ENCODE measurements at regions not wholly inside any gene's neighbourhood (a gene's known extent, or its start where the extent isn't known, plus 50 kb on each side); places are given as distances from the start of the nearest gene placed in this dataset.

DNA sequence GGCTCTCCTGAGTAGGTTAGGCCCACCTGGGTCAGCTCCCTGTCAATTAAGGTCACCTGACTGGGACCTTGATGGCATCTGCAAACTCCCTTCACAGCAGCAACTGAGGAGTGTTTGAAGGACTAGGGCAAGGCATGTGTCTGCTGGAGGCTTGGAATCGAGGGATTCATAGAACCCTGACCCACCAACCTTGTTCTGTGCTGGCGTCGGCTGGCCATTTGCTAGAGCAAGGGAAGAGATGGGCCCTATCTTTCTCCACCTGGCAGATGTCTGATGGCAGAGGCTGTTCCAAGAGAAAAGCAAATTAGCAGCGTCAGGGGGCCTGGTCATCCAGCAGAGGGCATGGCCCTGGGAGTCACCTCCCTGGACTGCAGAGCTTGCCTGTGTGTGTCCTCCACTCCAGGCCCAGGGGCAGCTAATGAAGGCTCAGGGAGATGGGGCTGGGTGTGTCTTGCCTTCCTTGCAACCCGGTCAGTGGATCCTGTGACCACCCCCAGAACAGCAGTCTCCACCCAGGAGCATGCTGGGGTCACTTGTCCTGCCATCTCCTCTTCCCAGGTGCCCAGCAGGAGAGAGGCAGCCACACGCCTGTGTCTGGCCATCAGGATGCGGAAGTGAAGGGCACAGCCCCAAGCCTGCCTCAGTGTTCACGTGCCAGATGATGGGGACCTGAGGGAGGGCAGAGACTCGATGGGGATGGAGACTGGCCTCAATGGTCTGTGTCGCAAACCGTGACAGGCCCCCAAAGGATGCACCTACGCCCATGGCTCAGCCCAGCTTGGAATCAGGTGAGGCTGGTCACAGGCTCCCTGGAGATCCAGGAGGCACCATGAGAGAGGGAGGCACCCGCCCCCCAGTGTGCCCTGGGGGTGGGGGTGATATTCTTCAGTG is 53.9 kb downstream of the BARX1 start:
- CTCF ChIA-PET: no interaction called here
- intact Hi-C loops (cut with micrococcal nuclease; ENCODE audit: unreplicated experiment): no loop called here

DNA sequence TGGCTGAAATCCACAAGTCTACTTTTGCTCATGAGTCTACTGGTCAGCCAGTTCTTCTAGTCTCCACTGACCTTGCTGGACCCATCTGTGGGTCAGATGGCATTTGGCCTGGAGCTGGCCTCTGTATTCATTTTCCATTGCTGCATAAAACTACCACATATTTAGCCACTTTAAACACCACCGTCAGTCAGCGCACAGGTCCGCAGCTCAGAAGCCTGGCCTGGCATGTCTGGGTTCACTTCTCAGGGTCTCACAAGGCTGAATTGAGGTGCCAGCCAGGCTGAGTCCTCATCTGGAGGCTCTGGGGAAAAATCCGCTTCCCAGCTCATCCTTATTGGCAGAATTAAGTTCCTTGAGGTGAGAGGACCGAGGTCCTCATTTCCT is 54.7 kb downstream of the BARX1 start:
- intact Hi-C loops (cut with micrococcal nuclease; ENCODE audit: unreplicated experiment): no loop called here
- POLR2A ChIA-PET (ENCODE audit: low non-redundant PET): no interaction called here
- Histone ChIP-seq H3K4me3 (ENCODE audit: low read depth, low read length, poor library complexity, severe bottlenecking) (no peak overlapping the region), H3K4me1 (ENCODE audit: insufficient read depth, low read length, poor library complexity, severe bottlenecking) (no peaks in the 10 kb centered on the region), H3K27ac (ENCODE audit: low read depth, low read length, poor library complexity, severe bottlenecking) (no peak overlapping the region), H3K36me3 (ENCODE audit: insufficient read depth, low read length, poor library complexity, severe bottlenecking) (no peaks in the 10 kb centered on the region), H3K27me3 (replicated peaks; ENCODE audit: insufficient read depth, low read depth, low read length, poor library complexity) (no peaks in the 10 kb centered on the region), H3K9me3 (ENCODE audit: low read depth, low read length, poor library complexity, severe bottlenecking) (no peaks in the 10 kb centered on the region)
- DNase-seq (ENCODE audit: low spot score): no peak
- BruUV-seq (replicated peaks): no TSS peak
- TF ChIP-seq, protein P1, sequence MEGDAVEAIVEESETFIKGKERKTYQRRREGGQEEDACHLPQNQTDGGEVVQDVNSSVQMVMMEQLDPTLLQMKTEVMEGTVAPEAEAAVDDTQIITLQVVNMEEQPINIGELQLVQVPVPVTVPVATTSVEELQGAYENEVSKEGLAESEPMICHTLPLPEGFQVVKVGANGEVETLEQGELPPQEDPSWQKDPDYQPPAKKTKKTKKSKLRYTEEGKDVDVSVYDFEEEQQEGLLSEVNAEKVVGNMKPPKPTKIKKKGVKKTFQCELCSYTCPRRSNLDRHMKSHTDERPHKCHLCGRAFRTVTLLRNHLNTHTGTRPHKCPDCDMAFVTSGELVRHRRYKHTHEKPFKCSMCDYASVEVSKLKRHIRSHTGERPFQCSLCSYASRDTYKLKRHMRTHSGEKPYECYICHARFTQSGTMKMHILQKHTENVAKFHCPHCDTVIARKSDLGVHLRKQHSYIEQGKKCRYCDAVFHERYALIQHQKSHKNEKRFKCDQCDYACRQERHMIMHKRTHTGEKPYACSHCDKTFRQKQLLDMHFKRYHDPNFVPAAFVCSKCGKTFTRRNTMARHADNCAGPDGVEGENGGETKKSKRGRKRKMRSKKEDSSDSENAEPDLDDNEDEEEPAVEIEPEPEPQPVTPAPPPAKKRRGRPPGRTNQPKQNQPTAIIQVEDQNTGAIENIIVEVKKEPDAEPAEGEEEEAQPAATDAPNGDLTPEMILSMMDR (conservative IDR thresholded peaks at IDR 0.05; ENCODE audit: low read depth, low read length): no peak
- TF ChIP-seq EZH2 (IDR thresholded peaks at IDR 0.05; ENCODE audit: borderline replicate concordance, low read depth, low read length, poor library complexity, severe bottlenecking): no peak
- CTCF ChIA-PET: no interaction called here

More for the DNA sequence above, 53.9 kb downstream of the BARX1 start:
- no peaks in the 10 kb centered on the region for H3K36me3 ChIP-seq (ENCODE audit: insufficient read depth, low read length, poor library complexity, severe bottlenecking)
- no peak for DNase-seq (ENCODE audit: low spot score)
- H3K4me1 ChIP-seq (ENCODE audit: insufficient read depth, low read length, poor library complexity, severe bottlenecking): no peaks in the 10 kb centered on the region
- POLR2A ChIA-PET (ENCODE audit: low non-redundant PET): no interaction called here
- H3K27ac ChIP-seq (ENCODE audit: low read depth, low read length, poor library complexity, severe bottlenecking): no peak overlapping the region
- H3K9me3 ChIP-seq (ENCODE audit: low read depth, low read length, poor library complexity, severe bottlenecking): no peaks in the 10 kb centered on the region
- H3K4me3 ChIP-seq (ENCODE audit: low read depth, low read length, poor library complexity, severe bottlenecking): no peak overlapping the region
- no peak for TF ChIP-seq EZH2 (IDR thresholded peaks at IDR 0.05; ENCODE audit: borderline replicate concordance, low read depth, low read length, poor library complexity, severe bottlenecking)
- TF ChIP-seq, protein P1 (conservative IDR thresholded peaks at IDR 0.05; ENCODE audit: low read depth, low read length): no peak
- H3K27me3 ChIP-seq (replicated peaks; ENCODE audit: insufficient read depth, low read depth, low read length, poor library complexity): no peaks in the 10 kb centered on the region
- no TSS peak for BruUV-seq (replicated peaks)

DNA sequence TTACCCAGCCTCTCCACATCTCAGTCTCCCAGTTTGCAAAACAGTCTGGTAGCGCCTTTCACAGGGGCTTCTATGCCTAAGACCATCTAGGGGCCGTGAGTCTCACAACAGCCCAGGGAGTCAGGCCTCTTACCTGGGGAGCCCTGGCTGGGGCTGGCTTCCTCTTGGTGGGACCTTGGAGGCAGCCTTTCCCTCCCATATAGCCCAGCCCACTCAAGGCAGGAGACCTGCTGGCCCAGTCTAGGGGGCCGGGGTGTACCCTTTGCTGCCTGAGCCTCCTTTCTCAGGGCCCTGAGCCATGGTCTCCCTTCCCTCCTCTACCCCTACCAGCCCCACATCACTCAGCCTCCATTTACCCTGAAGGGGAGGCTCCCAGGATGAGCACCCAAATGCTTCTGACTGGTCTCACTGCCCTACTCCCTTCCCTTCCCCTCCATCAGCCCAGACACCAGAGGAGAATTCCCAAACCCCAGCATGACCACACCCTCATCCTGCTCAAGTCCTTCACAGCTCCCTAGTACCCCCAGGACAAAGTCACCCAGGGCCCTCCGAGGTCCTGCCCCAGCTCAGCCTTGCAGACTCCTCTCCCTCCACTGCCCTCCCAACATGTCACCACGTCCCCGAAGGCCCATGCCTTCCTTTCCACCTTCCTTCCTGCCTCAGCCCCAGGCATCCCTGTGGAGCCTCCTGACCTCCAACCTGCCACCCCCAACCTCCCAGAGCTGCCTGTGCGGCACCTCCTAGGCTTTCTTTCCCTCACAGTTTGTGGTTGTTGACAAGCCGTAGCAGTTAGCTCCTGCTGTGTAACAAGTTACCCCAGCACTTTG is 55.3 kb downstream of the BARX1 start:
- no peak for DNase-seq (ENCODE audit: low spot score)
- Histone ChIP-seq H3K27ac (ENCODE audit: low read depth, low read length, poor library complexity, severe bottlenecking) (no peak overlapping the region), H3K4me1 (ENCODE audit: insufficient read depth, low read length, poor library complexity, severe bottlenecking) (no peaks in the 10 kb centered on the region), H3K27me3 (replicated peaks; ENCODE audit: insufficient read depth, low read depth, low read length, poor library complexity) (no peaks in the 10 kb centered on the region), H3K9me3 (ENCODE audit: low read depth, low read length, poor library complexity, severe bottlenecking) (no peaks in the 10 kb centered on the region), H3K4me3 (ENCODE audit: low read depth, low read length, poor library complexity, severe bottlenecking) (no peak overlapping the region), H3K36me3 (ENCODE audit: insufficient read depth, low read length, poor library complexity, severe bottlenecking) (no peaks in the 10 kb centered on the region)
- BruUV-seq (replicated peaks): no TSS peak
- ChIA-PET POLR2A (ENCODE audit: low non-redundant PET) (no interaction called here), CTCF (no interaction called here)
- TF ChIP-seq EZH2 (IDR thresholded peaks at IDR 0.05; ENCODE audit: borderline replicate concordance, low read depth, low read length, poor library complexity, severe bottlenecking): no peak
- TF ChIP-seq, protein P1 (conservative IDR thresholded peaks at IDR 0.05; ENCODE audit: low read depth, low read length): no peak
- intact Hi-C loops (cut with micrococcal nuclease; ENCODE audit: unreplicated experiment): no loop called here

Measured in A673 (cell line).